ENCODE measurements at regions not wholly inside any gene's neighbourhood (a gene's known extent, or its start where the extent isn't known, plus 50 kb on each side); places are given as distances from the start of the nearest gene placed in this dataset.

- TF ChIP-seq POLR2A (IDR thresholded peaks at IDR 0.05), result no peak
- no peak for TF ChIP-seq CTCF (IDR thresholded peaks at IDR 0.05)
- ATAC-seq (peak; percentile 85), DNase-seq (no peak)
- H3K4me3 ChIP-seq, result no peak overlapping the region
- H3K27me3 ChIP-seq, result no peaks in the 10 kb centered on the region
- H3K36me3 ChIP-seq (replicated peaks in 1 of 2; ENCODE audit: insufficient read depth in 1 of 2, low read depth in 2 of 2), result no peaks in the 10 kb centered on the region
- WGBS, 2 donors, result 53 to 59% methylated on average over 3 of the region's 3 CpGs
- no peaks in the 10 kb centered on the region for H3K9me3 ChIP-seq
- H3K4me1 ChIP-seq, result no peaks in the 10 kb centered on the region
- intact Hi-C loops (cut with DNase I), result no loop called here
- H3K27ac ChIP-seq, result peak overlapping the region in 2 of 4 donors; percentile 20 to 39
These were observed 289.5 kb upstream of the FAT3 start for GRCh38 chr11:91935120-91935519.

- Histone ChIP-seq H3K9me3 (no peaks in the 10 kb centered on the region), H3K4me3 (no peak overlapping the region), H3K4me1 (no peaks in the 10 kb centered on the region), H3K27ac (no peak overlapping the region), H3K27me3 (no peaks in the 10 kb centered on the region), H3K36me3 (replicated peaks in 1 of 2; ENCODE audit: insufficient read depth in 1 of 2, low read depth in 2 of 2) (no peaks in the 10 kb centered on the region)
- no peak for TF ChIP-seq POLR2A (IDR thresholded peaks at IDR 0.05)
- no peak for TF ChIP-seq CTCF (IDR thresholded peaks at IDR 0.05)
- WGBS, 2 donors, result 51 to 62% methylated on average over 11 of the region's 11 CpGs
- DNase-seq (no peak), ATAC-seq (no peak)
- intact Hi-C loops (cut with DNase I), result no loop called here
These were observed 292.3 kb upstream of the FAT3 start for GRCh38 chr11:91932151-91932821.

- intact Hi-C loops (cut with DNase I), result no loop called here
- no peaks in the 10 kb centered on the region for H3K27me3 ChIP-seq
- H3K4me3 ChIP-seq, result no peak overlapping the region
- ATAC-seq, result no peak
- no peak for DNase-seq
- no peak overlapping the region for H3K27ac ChIP-seq
- no peaks in the 10 kb centered on the region for H3K9me3 ChIP-seq
- TF ChIP-seq POLR2A (IDR thresholded peaks at IDR 0.05) (no peak), CTCF (IDR thresholded peaks at IDR 0.05) (no peak)
- no peaks in the 10 kb centered on the region for H3K4me1 ChIP-seq
- WGBS, 2 donors, result 52 to 66% methylated on average over 2 of the region's 2 CpGs
- H3K36me3 ChIP-seq (replicated peaks in 1 of 2; ENCODE audit: insufficient read depth in 1 of 2, low read depth in 2 of 2), result no peaks in the 10 kb centered on the region
These were observed 297.2 kb upstream of the FAT3 start for GRCh38 chr11:91927448-91927847.

- no peak overlapping the region for H3K4me3 ChIP-seq
- no peaks in the 10 kb centered on the region for H3K36me3 ChIP-seq (replicated peaks in 1 of 2; ENCODE audit: insufficient read depth in 1 of 2, low read depth in 2 of 2)
- H3K27me3 ChIP-seq, result no peaks in the 10 kb centered on the region
- no peak overlapping the region for H3K27ac ChIP-seq
- no peak for TF ChIP-seq CTCF (IDR thresholded peaks at IDR 0.05)
- no peak for TF ChIP-seq POLR2A (IDR thresholded peaks at IDR 0.05)
- DNase-seq (peak; percentile 17 to 31 (median 23)), ATAC-seq (no peak)
- WGBS, 2 donors, result 52 to 59% methylated on average over 1 of the region's 1 CpG
- no peaks in the 10 kb centered on the region for H3K4me1 ChIP-seq
- intact Hi-C loops (cut with DNase I), result no loop called here
- no peaks in the 10 kb centered on the region for H3K9me3 ChIP-seq
These were observed 297.7 kb upstream of the FAT3 start for GRCh38 chr11:91926965-91927364.

- no peaks in the 10 kb centered on the region for H3K36me3 ChIP-seq (replicated peaks in 1 of 2; ENCODE audit: insufficient read depth in 1 of 2, low read depth in 2 of 2)
- H3K27ac ChIP-seq, result no peak overlapping the region
- H3K27me3 ChIP-seq, result no peaks in the 10 kb centered on the region
- no peaks in the 10 kb centered on the region for H3K4me1 ChIP-seq
- no peak overlapping the region for H3K4me3 ChIP-seq
- TF ChIP-seq CTCF (IDR thresholded peaks at IDR 0.05) (no peak), POLR2A (IDR thresholded peaks at IDR 0.05) (no peak)
- 23 to 72% methylated on average over 1 of the region's 1 CpG for WGBS, 2 donors
- DNase-seq (no peak), ATAC-seq (no peak)
- no peaks in the 10 kb centered on the region for H3K9me3 ChIP-seq
- intact Hi-C loops (cut with DNase I), result no loop called here
These were observed 301.8 kb upstream of the FAT3 start for GRCh38 chr11:91922846-91923245.

Data from body of pancreas (tissue), 4 donors.